Tongue (tissue), 2 donors: ENCODE measurements at regions not wholly inside any gene's neighbourhood (a gene's known extent, or its start where the extent isn't known, plus 50 kb on each side); places are given as distances from the start of the nearest gene placed in this dataset. TPM values are rescaled to one million over a fixed set of nuclear protein-coding genes. Genes with fewer than 3 reads are reported as not detected.

Experiments
- DNase-seq: peaks from one replicate; pipeline ENCODE4 v3.0.0-alpha.2; 2015
- small RNA-seq: library from RNA; depleted of rRNA; stranded (forward); fragments of <200 nt; gene quantifications from one replicate; pipeline ENCODE3, GENCODE V24; 2014; ENCODE audit warnings: low replicate concordance

- no peak for DNase-seq
Measured at GRCh38 chr11:45347348-45348082, 61.4 kb upstream of the SYT13 start.

GRCh38 chr11:45345491-45345890, 59.4 kb upstream of the SYT13 start:
- no peak for DNase-seq

GRCh38 chr11:45344028-45344427, 57.9 kb upstream of the SYT13 start:
- DNase-seq = no peak

- DNase-seq = no peak
Measured at GRCh38 chr11:45343444-45343843, 57.3 kb upstream of the SYT13 start.

- no peak for DNase-seq
Measured at GRCh38 chr11:45341372-45341771, 55.2 kb upstream of the SYT13 start.

- DNase-seq = peak; percentile 95
Measured at GRCh38 chr11:45339729-45340519, 53.8 kb upstream of the SYT13 start.

- no peak for DNase-seq
Measured at GRCh38 chr11:45337583-45338360, 51.6 kb upstream of the SYT13 start.

- no peak for DNase-seq
Measured at GRCh38 chr11:45336136-45336535, 50.0 kb upstream of the SYT13 start.

Small RNA genes lying in the stretch of these regions (small RNA-seq; reads per million reads assigned to genes)
- gene AC103855.4 = not detected
